HG03342 (cell line): ENCODE measurements at regions not wholly inside any gene's neighbourhood (a gene's known extent, or its start where the extent isn't known, plus 50 kb on each side); places are given as distances from the start of the nearest gene placed in this dataset.
"Not testable (repeated sequence)": the region's sequence is repeated elsewhere in the genome, so short reads cannot be mapped to it uniquely, and the experiment has no call there.

ENCODE experiments used
- ATAC-seq: cut with Tn5 transposase; IDR thresholded peaks from one replicate; pipeline ENCODE4 v1.9.1; 2021; ENCODE audit warnings: mild to moderate bottlenecking, moderate library complexity; ENCODE audit not compliant: unreplicated experiment

GRCh38 chr6:144392536-144392935 is 107.4 kb downstream of the UTRN start:
- ATAC-seq, result no peak

GRCh38 chr6:144394210-144394609 is 109.1 kb downstream of the UTRN start:
- no peak for ATAC-seq

DNA sequence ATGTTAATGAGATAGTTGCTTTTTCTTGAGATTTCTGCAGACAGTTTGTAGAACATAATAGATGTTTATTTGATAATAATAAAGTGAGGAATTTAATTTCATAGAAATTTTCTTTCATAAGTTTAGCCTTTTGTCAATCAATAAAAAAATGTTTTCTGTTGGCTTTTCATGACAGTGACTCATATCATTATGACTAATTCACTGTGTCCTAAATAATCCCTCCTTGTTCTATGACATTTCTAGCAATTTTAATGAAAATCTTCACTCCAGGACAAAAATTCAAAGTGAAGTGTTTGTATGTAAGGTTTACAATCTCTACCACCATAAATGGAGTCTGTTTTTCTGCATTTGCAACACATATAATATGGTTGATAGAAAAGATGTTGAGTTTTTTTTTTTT is 109.9 kb downstream of the UTRN start:
- ATAC-seq, result no peak

DNA sequence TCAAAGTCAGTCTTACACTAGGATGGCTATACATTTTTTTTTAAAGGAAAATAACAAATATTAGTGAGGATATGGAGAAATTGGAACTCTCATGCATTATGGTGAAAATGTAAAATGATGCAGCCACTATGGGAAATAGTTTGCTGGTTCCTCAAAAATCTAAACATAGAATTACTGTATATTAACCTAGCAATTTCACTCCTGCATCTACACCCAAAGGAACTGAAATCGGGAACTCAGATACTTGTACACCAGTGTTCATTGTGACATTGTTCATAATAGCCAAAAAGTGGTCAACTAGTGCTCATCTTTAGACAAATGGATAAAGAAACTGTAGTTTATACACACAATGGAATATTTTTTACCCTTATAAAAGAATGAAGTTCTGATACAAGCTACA is 110.7 kb downstream of the UTRN start:
- no peak for ATAC-seq

DNA sequence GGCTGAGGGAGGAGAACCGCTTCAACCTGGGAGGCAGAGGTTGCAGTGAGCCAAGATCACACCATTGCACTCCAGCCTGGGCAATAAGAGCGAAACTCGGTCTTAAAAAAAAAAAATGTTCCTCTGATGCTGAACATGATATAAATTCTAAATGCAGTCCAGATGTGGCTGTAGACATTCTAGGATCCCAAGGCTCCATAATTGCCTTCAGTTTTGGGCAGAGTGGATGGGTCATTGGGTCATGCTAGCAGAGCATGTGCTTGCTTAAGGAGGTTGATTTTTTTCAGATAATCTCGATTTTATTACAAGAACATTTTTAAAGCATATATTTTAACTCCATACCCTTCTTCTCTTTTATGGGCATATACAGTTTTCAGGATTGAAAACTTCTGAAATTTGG is 112.0 kb downstream of the UTRN start:
- ATAC-seq, result no peak

DNA sequence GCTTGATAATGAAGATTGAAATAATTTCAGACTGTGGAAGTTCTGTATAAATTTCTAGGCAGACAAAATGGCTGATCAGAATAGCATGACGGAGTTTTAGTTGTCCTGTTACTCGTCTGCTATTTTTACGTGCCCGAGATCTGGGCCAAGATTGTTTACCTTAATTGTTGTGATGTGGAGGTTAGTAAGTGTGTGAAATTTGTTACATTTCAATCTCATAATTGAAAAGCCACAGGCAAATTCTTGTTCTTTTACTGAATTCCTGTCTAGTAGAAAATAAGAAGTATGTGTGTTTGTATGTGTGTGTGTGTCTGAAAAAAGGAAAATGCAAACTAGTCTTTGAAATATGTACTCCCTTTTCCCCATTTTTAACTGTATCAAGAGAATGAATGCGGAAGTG is 115.2 kb downstream of the UTRN start:
- ATAC-seq, result no peak

GRCh38 chr6:144401736-144402733 is 116.9 kb downstream of the UTRN start:
- no peak for ATAC-seq

- no peak for ATAC-seq
Measured at GRCh38 chr6:144402750-144403149, 117.6 kb downstream of the UTRN start.

DNA sequence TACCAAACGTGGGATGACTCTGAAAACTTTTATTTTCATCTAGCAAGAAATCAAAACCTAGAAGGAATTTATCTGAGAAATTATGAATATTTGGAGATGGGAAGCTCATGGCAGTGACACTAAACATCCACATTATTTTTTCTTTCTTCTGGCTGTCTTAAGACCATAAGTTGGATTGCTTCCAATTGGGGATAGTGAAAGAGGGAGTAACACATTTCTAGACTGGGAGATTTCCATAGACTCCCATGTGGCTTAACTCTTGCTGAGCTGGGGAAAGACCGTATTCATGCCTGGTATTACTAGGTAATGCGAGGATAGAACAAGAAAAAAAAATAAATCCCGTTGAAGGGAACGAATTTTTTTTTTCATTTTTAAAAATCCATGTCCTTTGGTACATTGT is 120.0 kb downstream of the UTRN start:
- no peak for ATAC-seq

- no peak for ATAC-seq
Measured at GRCh38 chr6:144406796-144407195, 121.7 kb downstream of the UTRN start.

- no peak for ATAC-seq
Measured at GRCh38 chr6:144408161-144408560, 123.0 kb downstream of the UTRN start.

DNA sequence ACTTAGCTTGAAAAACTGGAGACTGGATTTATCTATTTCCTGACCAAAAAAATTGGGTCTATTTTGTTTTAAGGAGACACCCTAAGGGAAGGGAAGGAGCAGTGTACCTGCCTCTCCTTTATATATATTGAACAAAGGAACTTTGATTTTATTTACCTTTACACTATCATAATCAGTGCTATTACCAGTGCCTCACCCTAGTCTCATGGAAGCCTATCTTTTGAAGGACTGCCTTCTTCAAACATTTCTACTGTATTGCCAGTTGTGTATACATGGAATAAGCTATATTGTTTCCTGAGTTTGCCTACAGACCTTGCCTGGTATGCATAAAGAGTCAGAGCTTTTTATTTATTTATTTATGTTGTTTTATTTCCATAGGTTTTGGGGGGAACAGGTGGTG is 124.9 kb downstream of the UTRN start:
- no peak for ATAC-seq

- not testable (repeated sequence) for ATAC-seq
Measured at GRCh38 chr6:144410574-144410973, 125.4 kb downstream of the UTRN start.

DNA sequence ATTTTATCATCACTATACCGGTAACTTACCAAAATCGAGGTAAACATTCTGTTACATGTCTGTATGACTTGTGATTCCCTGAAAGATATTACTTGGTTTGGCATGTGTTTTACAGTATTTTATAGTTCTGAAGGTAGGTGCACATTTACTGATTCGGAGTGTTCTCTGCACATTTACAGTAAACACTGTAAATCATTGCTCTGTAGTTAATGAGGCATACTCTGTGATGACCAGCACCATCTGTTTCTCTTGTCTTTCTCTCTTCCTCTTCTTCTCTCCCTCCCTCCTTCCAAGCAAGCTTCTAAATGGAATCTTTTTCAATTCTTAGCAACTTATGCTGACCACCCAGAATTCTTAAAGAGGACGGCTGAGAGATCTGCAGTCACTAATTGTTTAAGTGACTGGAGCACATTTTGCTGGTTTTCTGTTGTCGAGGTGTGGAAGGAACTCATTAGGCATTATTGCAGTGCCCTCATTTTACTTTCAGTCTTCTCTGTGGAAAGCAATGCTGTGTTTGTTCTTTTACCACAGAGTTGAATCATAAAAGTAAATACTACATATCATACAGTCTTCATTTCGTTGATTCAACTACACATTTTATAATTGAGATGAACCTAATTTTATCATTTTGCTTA is 126.5 kb downstream of the UTRN start:
- no peak for ATAC-seq

GRCh38 chr6:144413418-144413817 is 128.3 kb downstream of the UTRN start:
- ATAC-seq, result no peak

GRCh38 chr6:144415014-144415413 is 129.9 kb downstream of the UTRN start:
- no peak for ATAC-seq

DNA sequence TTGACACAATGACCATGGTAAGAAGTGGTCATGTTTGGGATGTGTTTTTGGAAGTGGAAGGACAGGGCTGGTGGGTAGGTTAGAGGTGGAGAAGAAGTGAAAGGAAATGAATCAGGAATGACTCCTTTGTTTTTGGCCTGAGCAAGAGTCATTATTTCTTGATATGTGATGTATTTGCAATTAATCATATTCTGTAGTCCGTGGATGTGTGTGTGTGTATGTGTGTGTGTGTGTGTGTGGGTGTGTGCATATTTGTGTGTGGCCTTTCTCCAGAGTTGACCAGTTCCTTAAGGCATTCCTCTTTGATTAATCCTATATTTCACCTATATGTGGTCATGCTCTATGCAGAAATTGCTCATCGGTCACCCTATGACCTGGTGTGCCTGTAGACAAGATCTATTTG is 130.7 kb downstream of the UTRN start:
- no peak for ATAC-seq

DNA sequence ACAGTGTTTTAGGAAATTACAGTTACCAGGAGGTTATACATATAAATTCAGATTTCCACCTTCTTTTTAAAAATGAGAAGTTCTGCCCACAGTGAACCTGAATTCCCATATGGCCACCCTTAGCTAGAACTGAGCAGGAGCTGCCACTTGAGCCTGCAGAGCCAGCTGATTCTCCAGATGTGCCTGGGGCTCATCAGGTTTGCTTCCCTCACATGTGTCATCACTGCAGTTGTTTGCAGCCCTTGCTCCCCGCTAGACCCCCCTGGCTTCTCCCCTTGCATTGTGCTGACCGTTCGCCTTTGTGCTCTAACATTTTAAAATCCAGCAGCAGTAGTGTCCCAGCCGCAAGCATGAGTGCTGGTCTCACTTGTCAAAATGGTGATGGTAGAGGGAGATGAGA is 131.1 kb downstream of the UTRN start:
- ATAC-seq, result no peak

- no peak for ATAC-seq
Measured at GRCh38 chr6:144416773-144417172, 131.6 kb downstream of the UTRN start.

DNA sequence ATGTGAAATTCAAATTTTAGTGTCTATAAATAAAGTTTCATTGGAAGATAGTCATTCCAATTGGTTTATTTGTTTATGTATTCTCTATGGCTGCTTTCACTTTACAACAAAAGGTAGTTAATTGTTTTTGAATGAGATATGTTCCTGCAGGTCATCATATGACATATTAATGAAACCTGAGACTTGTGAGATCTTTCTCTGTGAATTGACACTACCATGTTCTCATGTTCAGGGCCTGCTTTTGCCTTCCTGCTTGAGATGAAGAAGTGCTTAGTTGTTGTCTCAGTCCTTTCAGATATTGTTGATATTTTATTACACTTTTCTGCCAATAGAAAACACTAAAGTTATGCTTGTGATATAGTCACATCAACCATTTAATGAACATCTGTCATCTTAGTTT is 132.5 kb downstream of the UTRN start:
- no peak for ATAC-seq

DNA sequence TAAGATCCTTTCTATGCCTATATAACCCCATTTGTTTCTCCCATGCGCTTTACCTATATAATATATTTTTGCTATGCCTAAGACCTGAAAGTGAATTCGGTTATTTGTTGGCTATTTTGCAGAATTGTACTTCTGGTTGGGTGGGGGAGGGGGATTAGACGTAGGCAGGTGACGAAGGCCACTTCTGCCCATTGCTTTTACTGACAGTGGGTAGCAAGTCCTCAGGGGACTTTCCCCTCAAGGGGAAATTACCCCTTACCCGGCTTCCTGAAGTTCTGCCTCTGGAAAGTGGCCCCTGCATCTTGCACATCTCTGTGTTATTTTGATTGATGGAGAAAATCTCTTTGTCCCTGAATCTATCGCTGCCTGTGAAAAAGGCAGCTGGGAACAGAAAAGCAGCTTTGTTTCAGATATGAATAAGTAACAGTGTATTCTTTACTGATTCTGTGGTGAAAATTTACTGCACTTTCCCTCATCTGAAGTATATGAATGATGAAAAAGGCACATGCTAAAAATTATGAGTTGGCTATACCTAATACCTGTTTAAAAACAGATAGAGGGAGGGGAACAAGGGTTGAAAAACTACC is 133.9 kb downstream of the UTRN start:
- no peak for ATAC-seq

GRCh38 chr6:144423167-144423566 is 138.0 kb downstream of the UTRN start:
- ATAC-seq, result no peak
